Stimulated activated naive CD8-positive, alpha-beta T cell treated with anti-CD3 and anti-CD28 coated beads, Interleukin-15, amount 100 ng/mL, for 72 hours (primary cell): ENCODE measurements at regions not wholly inside any gene's neighbourhood (a gene's known extent, or its start where the extent isn't known, plus 50 kb on each side); places are given as distances from the start of the nearest gene placed in this dataset.
"Not testable (repeated sequence)": the region's sequence is repeated elsewhere in the genome, so short reads cannot be mapped to it uniquely, and the experiment has no call there.

Experiments used
- ATAC-seq: fragments of 150-1000 bp; cut with Tn5 transposase; 2 replicates; pipeline ENCODE4 v1.10.0; 2021; ENCODE audit warnings: mild to moderate bottlenecking, moderate library complexity
- DNase-seq, 2 donors: peaks; one replicate each; pipeline ENCODE4 v3.0.0; 2021 to 2022
- H3K27ac Mint-ChIP-seq, 2 donors: one replicate each; pipeline ENCODE4 v1.8.0; 2022; ENCODE audit warnings: mild to moderate bottlenecking in 2 of 2, mixed read lengths in 2 of 2, moderate library complexity in 2 of 2
- H3K27me3 Mint-ChIP-seq: one replicate; pipeline ENCODE4 v1.8.0; 2022; ENCODE audit warnings: mixed read lengths
- H3K4me1 Mint-ChIP-seq: one replicate; pipeline ENCODE4 v1.8.0; 2022; ENCODE audit warnings: mild to moderate bottlenecking, mixed read lengths
- H3K4me3 Mint-ChIP-seq, 2 donors: one replicate each; pipeline ENCODE4 v1.8.0; 2022; ENCODE audit warnings: mild to moderate bottlenecking in 2 of 2, mixed read lengths in 2 of 2, moderate library complexity in 1 of 2
- H3K9me3 Mint-ChIP-seq, 2 donors: one replicate each; pipeline ENCODE4 v1.8.0; 2022; ENCODE audit warnings: mixed read lengths in 2 of 2

DNA sequence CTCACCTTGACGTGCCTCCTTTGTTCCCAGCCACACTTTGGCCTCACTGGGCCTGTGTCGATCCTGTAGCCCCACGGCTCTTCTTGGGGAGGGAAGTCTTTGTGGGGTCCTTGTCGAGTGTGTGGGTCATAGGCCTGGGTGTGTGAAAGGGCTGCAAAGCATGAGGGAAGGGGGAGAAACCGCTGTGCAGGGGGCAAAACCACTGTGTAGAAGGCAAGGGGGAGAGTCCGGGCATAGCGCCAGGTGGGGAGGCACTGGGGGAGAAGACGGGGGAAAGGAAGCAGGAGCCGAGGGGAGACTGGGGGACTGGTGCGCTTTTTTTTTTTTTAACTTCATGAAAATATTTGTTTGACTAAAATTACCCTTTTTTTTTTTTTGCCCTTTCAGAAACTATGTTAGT is 65.1 kb upstream of the RASD2 start:
- no peak overlapping the region for H3K27ac Mint-ChIP-seq
- no peak overlapping the region for H3K4me3 Mint-ChIP-seq
- H3K27me3 Mint-ChIP-seq, result peaks cover 61% of the 10 kb centered on the region

DNA sequence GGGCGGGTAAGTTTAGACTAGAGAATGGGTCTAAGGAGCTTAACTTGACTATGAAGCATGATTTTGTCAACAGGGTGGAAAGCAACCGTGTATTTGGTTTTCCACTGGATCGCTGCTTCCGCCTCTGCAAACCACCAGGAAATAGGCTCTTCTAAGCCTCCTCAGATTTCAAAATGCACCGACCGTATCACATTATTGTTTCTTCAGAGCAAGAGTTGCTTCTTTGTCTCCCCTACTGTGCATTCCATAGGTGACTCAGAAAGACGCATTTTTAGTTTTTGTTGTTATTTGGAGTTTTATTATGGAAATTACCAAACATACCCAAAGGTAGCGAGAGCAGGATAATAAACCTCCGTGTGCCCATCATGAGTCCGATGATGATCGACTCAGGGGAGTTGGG is 64.3 kb upstream of the RASD2 start:
- ATAC-seq (no peak), DNase-seq (no peak)
- H3K9me3 Mint-ChIP-seq, result no peaks in the 10 kb centered on the region
- peaks cover 21% of the 10 kb centered on the region for H3K4me1 Mint-ChIP-seq
- no peak overlapping the region for H3K4me3 Mint-ChIP-seq
- peaks cover 69% of the 10 kb centered on the region for H3K27me3 Mint-ChIP-seq
- no peak overlapping the region for H3K27ac Mint-ChIP-seq

More for the DNA sequence above, 65.1 kb upstream of the RASD2 start:
- ATAC-seq (no peak), DNase-seq (no peak)
- H3K4me1 Mint-ChIP-seq, result peaks cover 13% of the 10 kb centered on the region
- peaks cover 6% of the 10 kb centered on the region in 2 donors for H3K9me3 Mint-ChIP-seq

DNA sequence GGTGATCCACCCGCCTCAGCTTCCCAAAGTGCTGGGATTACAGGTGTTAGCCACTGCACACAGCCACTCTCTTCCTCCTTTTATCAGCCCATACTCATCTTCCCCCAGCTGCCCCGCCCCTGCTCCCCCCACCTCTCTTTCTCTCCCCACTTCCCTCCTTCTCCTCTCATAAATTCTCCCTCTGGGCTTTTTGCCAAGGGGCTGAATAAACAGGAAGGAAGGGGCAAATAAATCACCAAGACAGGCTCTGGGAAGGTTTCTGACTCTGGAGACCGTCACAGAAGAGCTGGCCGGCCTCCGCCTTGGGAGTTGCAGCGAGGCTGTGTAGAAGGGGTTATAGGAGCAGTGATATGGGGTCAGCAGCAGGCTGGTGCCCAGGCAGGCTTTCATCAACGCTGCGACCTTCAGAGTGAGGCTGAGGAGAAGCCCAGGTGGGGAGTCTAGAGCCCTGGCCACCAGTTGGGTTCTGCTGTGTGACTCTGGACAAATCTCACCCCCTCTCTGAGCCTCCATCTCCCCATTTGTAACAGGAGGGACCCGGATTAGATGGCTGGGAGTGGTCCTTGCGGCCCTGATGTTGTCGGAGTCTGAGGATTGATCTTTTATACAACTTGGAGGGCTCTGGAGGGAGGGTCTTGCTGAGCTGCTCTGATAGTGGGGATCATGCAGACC is 62.6 kb upstream of the RASD2 start:
- DNase-seq, result no peak
- H3K27me3 Mint-ChIP-seq, result peaks cover 73% of the 10 kb centered on the region

DNA sequence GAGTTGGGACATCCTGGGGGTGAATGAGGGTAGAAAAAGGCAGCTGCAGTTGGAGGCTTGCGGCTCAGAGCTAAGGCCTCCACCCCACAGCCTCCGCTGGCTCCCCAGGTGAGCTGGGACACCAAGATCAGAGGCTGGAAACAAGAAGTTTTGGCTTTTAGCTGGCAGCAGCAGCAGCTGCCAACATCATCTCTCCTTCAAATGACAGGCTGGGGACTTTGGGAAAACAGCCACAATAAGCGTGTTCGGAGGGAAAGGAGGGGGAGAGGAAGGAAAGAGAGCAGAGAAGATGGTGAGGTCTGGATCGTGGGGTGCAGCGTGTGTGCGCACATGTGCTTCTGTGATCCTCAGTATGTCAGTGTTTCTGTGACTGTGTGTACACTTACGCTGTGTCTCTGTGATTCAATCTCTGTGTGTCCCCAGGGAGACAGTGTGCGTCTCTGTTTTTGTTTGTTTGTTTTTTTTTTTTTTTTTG is 62.0 kb upstream of the RASD2 start:
- peaks cover 23% of the 10 kb centered on the region for H3K4me1 Mint-ChIP-seq
- DNase-seq, result no peak
- no peak overlapping the region for H3K4me3 Mint-ChIP-seq
- ATAC-seq, result no peak
- peaks cover 73% of the 10 kb centered on the region for H3K27me3 Mint-ChIP-seq
- no peaks in the 10 kb centered on the region for H3K9me3 Mint-ChIP-seq
- peak overlapping the region in 1 of 2 donors; percentile 2 for H3K27ac Mint-ChIP-seq

More for the DNA sequence above, 62.6 kb upstream of the RASD2 start:
- ATAC-seq, result no peak
- Mint-ChIP-seq H3K9me3 (no peaks in the 10 kb centered on the region), H3K4me3 (no peak overlapping the region), H3K4me1 (peaks cover 23% of the 10 kb centered on the region), H3K27ac (peak overlapping the region in 1 of 2 donors; percentile 2)

DNA sequence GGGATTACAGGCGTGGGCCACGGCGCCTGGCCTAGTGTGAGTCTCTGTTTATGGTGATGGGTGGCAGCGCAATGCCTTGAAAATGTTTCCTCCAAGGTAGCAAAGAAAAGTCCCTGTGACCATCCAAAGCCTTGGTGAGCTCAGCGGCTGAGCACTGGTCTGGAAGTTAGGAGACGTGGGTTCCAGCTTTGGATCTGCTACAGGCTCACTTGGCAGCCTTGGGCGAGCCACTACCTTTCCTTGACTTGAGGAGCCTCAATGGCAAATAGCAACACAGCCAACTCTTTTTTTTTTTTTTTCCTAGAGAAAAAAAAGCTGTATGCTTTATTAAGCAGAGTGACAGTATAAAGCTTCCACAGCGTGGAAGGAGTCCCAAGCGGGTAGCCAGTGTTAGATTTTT is 61.3 kb upstream of the RASD2 start:
- no peak for ATAC-seq
- H3K9me3 Mint-ChIP-seq, result no peaks in the 10 kb centered on the region
- H3K27ac Mint-ChIP-seq, result peak overlapping the region in 1 of 2 donors; percentile 46

DNA sequence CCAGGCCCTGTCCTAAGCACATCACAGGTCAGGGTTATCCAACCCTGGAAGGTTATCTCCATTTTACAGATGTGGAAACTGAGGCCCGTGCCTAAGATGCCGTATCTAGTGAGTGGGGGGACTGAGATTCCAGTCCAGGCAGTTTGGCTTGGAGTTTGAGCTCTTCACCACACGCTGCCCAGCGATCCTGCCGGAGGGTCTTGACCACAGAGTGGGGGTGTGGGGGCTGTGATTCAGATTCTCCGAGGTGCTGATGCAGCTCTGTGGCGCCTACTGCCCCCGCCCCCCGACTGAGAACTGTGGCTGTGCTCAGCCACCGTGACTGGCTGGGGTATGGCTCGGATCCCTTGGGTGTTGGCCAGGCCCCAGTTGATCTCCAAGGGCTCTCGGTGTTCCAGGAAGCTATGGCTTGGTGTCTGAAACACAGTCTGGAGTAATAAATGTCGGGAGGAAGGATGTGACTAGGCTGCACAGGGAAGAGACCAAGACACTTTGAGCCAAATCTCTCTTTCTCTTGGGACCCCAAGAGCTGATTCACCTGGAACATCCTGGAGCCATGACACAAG is 60.6 kb upstream of the RASD2 start:
- peaks cover 66% of the 10 kb centered on the region for H3K27me3 Mint-ChIP-seq

More for the DNA sequence above, 61.3 kb upstream of the RASD2 start:
- no peak for DNase-seq
- H3K4me3 Mint-ChIP-seq, result no peak overlapping the region
- H3K4me1 Mint-ChIP-seq, result peaks cover 23% of the 10 kb centered on the region
- peaks cover 73% of the 10 kb centered on the region for H3K27me3 Mint-ChIP-seq

DNA sequence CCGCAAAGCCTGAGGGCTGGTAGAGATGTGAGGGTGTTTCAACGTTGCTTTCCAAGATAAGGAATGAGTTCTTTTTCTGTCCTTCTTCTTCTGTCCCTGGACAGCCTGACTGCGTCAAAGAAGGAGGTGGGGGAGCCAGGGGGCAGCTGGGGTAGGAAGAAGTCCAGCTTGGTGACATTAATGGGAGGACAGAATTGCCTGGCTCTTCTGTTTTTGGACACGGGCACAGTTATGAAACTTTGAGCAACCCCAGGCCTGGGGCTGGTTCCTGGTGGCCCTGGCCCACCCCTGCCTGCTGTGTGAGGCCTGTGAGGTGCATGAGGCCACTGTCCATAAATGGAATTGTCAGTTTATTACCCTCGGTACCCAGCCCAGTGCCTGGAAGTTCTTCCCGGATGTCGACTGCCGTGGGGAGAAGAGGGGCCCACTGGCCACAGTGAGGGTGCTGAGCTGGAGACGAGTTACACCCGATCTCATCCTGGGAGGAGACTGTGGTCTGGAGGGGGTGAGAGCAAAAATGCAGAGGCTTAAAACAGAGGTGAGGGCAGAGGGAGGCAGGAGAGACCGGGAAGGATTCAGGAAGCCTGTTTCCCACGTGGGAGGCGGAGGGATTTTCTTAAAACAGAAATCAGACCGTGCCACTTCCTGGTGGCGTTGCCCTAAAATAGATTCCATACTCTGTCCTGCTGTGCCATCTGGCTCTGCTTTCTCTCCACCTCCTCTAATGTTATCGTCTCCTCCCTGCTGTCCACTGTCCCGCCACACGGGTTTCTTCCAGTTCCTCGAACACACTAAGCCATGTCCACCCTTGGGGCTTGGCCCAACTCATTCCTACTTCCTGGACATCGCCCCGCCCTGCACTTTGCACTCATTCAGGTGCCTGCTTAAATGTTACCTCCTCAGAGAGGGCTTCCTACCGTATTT is 59.7 kb upstream of the RASD2 start:
- no peak overlapping the region for H3K4me3 Mint-ChIP-seq
- no peak for DNase-seq
- no peak for ATAC-seq
- H3K27ac Mint-ChIP-seq, result peak overlapping the region; percentile 15 to 78
- peaks cover 58% of the 10 kb centered on the region for H3K27me3 Mint-ChIP-seq
- H3K4me1 Mint-ChIP-seq, result peaks cover 23% of the 10 kb centered on the region
- no peaks in the 10 kb centered on the region for H3K9me3 Mint-ChIP-seq

More for the DNA sequence above, 60.6 kb upstream of the RASD2 start:
- H3K27ac Mint-ChIP-seq, result no peak overlapping the region
- peaks cover 23% of the 10 kb centered on the region for H3K4me1 Mint-ChIP-seq
- DNase-seq (no peak), ATAC-seq (no peak)
- no peak overlapping the region for H3K4me3 Mint-ChIP-seq
- no peaks in the 10 kb centered on the region for H3K9me3 Mint-ChIP-seq

DNA sequence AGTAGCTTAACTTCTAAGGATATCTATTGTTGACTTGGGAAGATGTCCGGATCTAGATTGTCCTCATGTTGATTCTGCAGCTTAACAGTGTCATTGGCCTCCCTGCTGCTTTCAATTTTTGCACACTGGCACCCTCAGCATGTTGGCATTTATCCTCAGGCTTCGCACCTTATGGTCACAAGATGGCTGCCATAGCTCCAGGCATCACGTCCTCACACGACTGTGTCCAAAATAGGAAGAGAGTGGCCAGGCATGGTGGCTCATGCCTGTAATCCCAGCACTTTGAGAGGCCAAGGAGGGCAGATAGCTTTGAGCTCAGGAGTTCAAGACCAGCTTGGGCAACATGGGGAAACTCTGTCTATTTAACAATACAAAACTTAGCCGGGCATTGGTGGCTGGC is 58.3 kb upstream of the RASD2 start:
- no peak overlapping the region for H3K4me3 Mint-ChIP-seq
- H3K9me3 Mint-ChIP-seq, result no peaks in the 10 kb centered on the region
- DNase-seq (no peak), ATAC-seq (no peak)
- H3K4me1 Mint-ChIP-seq, result peaks cover 23% of the 10 kb centered on the region
- H3K27ac Mint-ChIP-seq, result no peak overlapping the region
- peaks cover 48% of the 10 kb centered on the region for H3K27me3 Mint-ChIP-seq

DNA sequence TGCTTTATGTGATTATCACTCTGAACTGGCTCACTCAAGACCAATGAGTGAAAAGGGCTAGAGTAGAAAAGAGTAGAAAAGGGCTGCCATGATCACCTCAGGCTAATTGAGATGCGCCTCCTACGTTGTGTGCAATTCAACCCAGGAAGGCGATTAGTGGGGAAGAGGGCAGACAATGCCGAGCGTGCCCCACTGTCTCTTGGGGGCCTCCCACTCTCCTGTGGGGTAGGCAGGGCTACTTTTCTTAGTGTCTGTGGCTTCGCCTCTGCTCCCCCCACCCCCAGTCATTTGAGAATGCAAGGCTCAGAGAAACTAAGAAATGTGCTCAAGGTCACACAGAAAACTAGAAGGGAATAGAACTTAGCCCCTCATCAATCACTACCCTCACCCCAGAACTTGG is 57.7 kb upstream of the RASD2 start:
- H3K27ac Mint-ChIP-seq, result peak overlapping the region in 1 of 2 donors; percentile 44
- H3K4me1 Mint-ChIP-seq, result peaks cover 17% of the 10 kb centered on the region
- H3K27me3 Mint-ChIP-seq, result peaks cover 45% of the 10 kb centered on the region
- no peaks in the 10 kb centered on the region for H3K9me3 Mint-ChIP-seq
- H3K4me3 Mint-ChIP-seq, result no peak overlapping the region
- no peak for ATAC-seq
- DNase-seq, result no peak

DNA sequence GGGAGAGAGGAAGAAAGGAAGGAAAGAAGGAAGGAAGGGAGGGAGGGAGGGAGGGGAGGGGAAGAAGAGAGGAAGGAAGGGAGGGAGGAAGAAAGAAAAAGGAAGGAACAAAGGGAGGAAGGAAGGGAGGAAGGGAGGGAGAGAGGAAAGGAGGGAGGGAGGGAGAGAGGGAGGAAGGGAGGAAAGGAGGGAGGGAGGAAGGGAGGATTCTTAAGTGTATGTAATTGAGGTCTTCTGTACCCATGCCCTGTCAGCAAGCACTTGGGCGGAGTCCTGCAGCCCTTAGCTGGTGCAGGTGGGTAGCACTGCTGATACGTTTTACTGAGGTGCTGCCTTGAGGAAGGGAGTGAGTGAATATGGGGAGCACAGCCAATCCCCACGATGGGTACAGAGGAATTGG is 56.9 kb upstream of the RASD2 start:
- Mint-ChIP-seq H3K27me3 (peaks cover 44% of the 10 kb centered on the region), H3K4me1 (peaks cover 14% of the 10 kb centered on the region), H3K4me3 (no peak overlapping the region), H3K9me3 (no peaks in the 10 kb centered on the region), H3K27ac (no peak overlapping the region)
- DNase-seq (no peak), ATAC-seq (no peak)

DNA sequence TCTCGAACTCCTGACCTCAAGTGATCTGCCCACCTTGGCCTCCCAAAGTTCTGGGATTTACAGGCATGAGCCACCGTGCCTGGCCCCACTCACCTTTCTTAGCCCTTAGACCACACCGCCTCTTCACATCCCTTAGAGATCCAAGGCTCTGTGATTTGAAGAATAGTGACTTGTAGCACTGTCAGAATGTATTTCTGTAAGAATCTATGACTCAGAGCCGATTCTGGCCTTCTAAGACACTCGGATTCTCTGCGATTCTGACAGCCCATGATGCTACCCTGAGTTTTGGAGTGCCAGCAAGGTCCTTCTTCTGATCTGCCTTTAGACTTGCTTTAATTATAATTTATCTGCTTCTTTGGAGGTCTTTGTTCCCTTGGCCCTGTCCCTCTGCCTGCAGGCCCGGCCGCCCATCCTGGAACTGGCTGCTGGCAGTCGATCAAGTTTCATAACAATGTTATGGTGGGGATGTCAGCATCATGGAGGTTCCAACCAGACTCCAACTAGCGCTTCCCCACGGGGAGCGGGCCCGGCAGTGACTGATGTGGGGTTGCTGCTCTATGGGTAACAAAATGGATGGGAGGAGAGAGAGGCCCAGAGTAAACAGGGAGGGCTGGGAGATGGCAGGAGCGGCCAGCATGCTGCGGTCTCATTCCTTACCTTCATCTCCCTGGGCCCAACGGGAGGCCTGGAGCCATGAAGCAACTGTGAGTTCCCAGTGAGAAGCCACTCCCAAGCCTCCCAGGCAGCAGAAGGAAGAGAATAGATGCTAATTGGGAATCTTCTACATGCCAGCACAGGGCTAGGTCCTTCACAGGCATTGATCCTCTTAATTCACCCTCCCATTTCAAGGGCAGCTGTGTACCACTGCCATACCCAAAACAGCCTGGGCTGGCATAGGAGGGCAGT is 55.7 kb upstream of the RASD2 start:
- H3K4me3 Mint-ChIP-seq, result no peak overlapping the region
- DNase-seq (no peak), ATAC-seq (no peak)
- peaks cover 14% of the 10 kb centered on the region for H3K4me1 Mint-ChIP-seq
- no peaks in the 10 kb centered on the region for H3K9me3 Mint-ChIP-seq
- H3K27ac Mint-ChIP-seq, result no peak overlapping the region
- H3K27me3 Mint-ChIP-seq, result peaks cover 33% of the 10 kb centered on the region

DNA sequence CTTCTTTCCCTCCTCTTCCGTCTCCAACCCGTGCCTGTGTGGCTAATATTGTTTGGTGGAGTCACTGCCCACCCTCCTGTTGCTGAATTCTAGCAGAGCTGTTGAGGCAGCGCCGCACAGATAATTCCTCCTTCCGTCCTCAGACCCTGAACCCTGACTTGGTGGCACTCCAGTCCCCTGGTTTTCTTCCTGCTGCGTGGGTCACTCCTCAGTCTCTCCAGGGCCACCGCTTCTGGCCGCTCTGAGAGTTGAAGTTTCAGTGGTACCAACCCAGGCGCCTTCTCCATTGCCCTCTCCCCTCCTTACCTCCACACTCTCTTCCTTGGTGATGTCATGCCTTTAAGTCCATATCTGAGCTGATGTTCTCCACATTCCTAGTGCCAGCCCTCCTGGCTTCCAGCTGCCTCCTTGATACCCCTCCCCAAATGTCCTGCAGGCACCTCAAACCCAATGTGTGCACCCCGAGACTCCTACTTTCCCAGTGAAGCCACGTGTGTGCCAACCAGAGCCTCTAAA is 54.5 kb upstream of the RASD2 start:
- Mint-ChIP-seq H3K9me3 (no peaks in the 10 kb centered on the region), H3K4me1 (peaks cover 3% of the 10 kb centered on the region)
- DNase-seq, result no peak

DNA sequence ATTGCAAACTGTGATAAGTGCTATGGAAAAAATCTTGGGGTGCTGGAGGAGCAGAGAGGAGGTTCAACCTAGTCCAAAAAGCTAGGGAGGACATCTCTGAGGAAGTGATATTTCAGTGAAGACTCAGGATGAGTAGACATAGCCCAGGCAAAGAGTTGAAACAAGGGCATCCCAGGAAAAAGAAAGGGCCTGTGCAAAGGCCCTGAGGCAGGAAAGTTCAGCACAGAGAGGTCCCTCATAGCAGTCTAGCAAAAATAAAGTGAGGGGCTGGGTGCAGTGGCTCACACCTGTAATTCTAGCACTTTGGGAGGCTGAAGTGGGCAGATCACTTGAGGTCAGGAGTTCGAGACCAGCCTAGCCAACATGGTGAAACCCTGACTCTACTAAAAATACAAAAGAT is 53.0 kb upstream of the RASD2 start:
- not testable (repeated sequence) for H3K4me3 Mint-ChIP-seq, H3K27ac Mint-ChIP-seq, ATAC-seq, H3K4me1 Mint-ChIP-seq, DNase-seq, H3K9me3 Mint-ChIP-seq
- H3K27me3 Mint-ChIP-seq, result peaks cover 24% of the 10 kb centered on the region

More for the DNA sequence above, 54.5 kb upstream of the RASD2 start:
- Mint-ChIP-seq H3K27ac (peak overlapping the region in 1 of 2 donors; percentile 37), H3K27me3 (peaks cover 20% of the 10 kb centered on the region), H3K4me3 (no peak overlapping the region)
- no peak for ATAC-seq

DNA sequence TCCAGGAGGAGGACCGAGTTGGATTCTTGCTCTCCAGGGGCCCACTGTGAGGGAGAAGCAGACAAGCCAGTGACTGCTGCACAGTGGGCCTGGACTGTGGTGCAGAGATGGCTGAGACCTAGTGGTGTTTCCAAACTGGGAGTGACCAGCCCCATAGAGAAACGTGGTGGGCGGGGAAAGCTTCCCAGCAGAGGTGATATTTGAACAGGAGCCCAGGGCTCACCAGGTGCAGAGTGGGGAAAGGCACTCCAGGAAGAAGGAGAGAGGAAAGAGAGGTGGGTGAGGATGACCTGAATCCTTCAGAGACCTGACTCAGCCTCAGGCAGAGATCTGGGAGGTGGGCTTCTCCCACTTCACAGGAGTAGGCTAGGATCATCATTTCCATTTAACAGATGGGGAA is 52.1 kb upstream of the RASD2 start:
- Mint-ChIP-seq H3K27me3 (peaks cover 33% of the 10 kb centered on the region), H3K27ac (no peak overlapping the region), H3K4me3 (no peak overlapping the region), H3K4me1 (no peaks in the 10 kb centered on the region), H3K9me3 (no peaks in the 10 kb centered on the region)
- DNase-seq, result no peak
- ATAC-seq, result peak; percentile 27

DNA sequence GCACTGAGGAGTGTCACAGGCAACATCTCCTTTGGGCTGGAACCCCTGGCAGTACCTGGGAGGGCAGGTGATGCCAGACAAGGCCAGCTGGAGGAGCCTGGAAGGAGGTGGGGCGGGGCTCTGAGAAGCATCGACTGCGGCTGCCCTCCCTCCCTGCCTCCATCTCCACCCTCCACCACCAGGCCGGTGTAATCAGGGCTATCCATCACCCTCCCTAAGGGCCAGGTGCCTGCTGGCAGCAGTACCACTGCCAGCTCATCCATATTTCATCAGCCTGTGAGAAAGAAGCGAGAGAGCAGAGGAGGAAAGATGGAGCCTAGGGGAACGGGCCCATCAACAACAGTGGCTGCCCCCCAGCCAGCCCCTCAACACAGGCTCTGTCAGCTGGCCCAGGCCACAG is 51.4 kb upstream of the RASD2 start:
- Mint-ChIP-seq H3K4me1 (no peaks in the 10 kb centered on the region), H3K27ac (no peak overlapping the region), H3K27me3 (peaks cover 40% of the 10 kb centered on the region), H3K9me3 (no peaks in the 10 kb centered on the region), H3K4me3 (no peak overlapping the region)
- no peak for ATAC-seq
- no peak for DNase-seq
